Kidney (tissue), 13 donors: ENCODE measurements at regions not wholly inside any gene's neighbourhood (a gene's known extent, or its start where the extent isn't known, plus 50 kb on each side); places are given as distances from the start of the nearest gene placed in this dataset.
"Not testable (repeated sequence)": the region's sequence is repeated elsewhere in the genome, so short reads cannot be mapped to it uniquely, and the experiment has no call there.

Source experiments
- DNase-seq, 5 donors: peaks; one replicate each; pipeline ENCODE4 v3.0.0-alpha.2; 2013 to 2020
- FAIRE-seq: peaks from 2 replicates; lab custom pipeline; 2012; peaks lifted over from hg19 to GRCh38; lab: Jason Lieb, UNC
- H3K27ac ChIP-seq, 2 donors: one replicate each; pipeline ENCODE4 v1.7.0; 2013; ENCODE audit warnings: low read depth in 2 of 2, low read length in 2 of 2, inconsistent platforms in 1 of 2
- H3K27me3 ChIP-seq: one replicate; pipeline ENCODE4 v1.7.1; 2013; ENCODE audit warnings: low read length, inconsistent platforms; ENCODE audit not compliant: control insufficient read depth, insufficient read depth
- H3K36me3 ChIP-seq, 3 donors: one replicate each; pipeline versions ENCODE4 v1.7.0 to v1.7.1; 2013; ENCODE audit warnings: low read length in 3 of 3, control low read depth in 1 of 3, inconsistent platforms in 1 of 3; ENCODE audit not compliant: insufficient read depth in 3 of 3, control insufficient read depth in 2 of 3
- H3K4me1 ChIP-seq, 3 donors: one replicate each; pipeline versions ENCODE4 v1.7.0 to v1.7.1; 2013; ENCODE audit warnings: low read length in 3 of 3, inconsistent platforms in 1 of 3, low read depth in 1 of 3; ENCODE audit not compliant: control insufficient read depth in 2 of 3, insufficient read depth in 2 of 3
- H3K4me3 ChIP-seq, 3 donors: one replicate each; pipeline versions ENCODE4 v1.7.0 to v1.8.1; 2013; ENCODE audit warnings: low read length in 3 of 3, control low read depth in 1 of 3, inconsistent platforms in 1 of 3
- H3K9ac ChIP-seq, 3 donors: one replicate each; pipeline versions ENCODE4 v1.7.0 to v1.7.1; 2013; ENCODE audit warnings: low read length in 3 of 3, control low read depth in 1 of 3, inconsistent platforms in 1 of 3
- H3K9me3 ChIP-seq, 3 donors: one replicate each; pipeline versions ENCODE4 v1.7.0 to v1.7.1; 2013; ENCODE audit warnings: low read length in 3 of 3, control low read depth in 1 of 3, inconsistent platforms in 1 of 3; ENCODE audit not compliant: control insufficient read depth in 2 of 3, insufficient read depth in 1 of 3
- CTCF ChIP-seq: IDR thresholded peaks from 3 replicates; pipeline ENCODE4 v1.5.1; 2012; ENCODE audit warnings: mild to moderate bottlenecking, moderate library complexity, borderline replicate concordance; ENCODE audit not compliant: insufficient read depth; ENCODE audit errors: extremely low read depth
- intact Hi-C: fragments of 100-400 bp; cut with DNase I; formaldehyde crosslinking; loops from one replicate; pipeline ENCODE4 v1.11.1; 2022
- donor health status: control.
- donor health status: control.
- donor health status: control.
- donor health status: control.
- donor health status: control.
- donor health status: DM: yes; HTN: yes; CAD: no.
- donor health status: Normal renal cell carcinoma (clear cell type).

- Histone ChIP-seq H3K9me3 (no peaks in the 10 kb centered on the region), H3K27ac (no peak overlapping the region), H3K9ac (no peak overlapping the region), H3K4me1 (peaks cover 0 to 6% (median 0%) of the 10 kb centered on the region in 3 donors), H3K4me3 (no peak overlapping the region), H3K36me3 (no peaks in the 10 kb centered on the region), H3K27me3 (no peaks in the 10 kb centered on the region)
- intact Hi-C loops = no loop called here
- FAIRE-seq = no peak
- DNase-seq = peak in 3 of 5 donors; percentile 28 to 54 (median 53)
- no peak for TF ChIP-seq CTCF
Measured at GRCh38 chr13:106088085-106088484, 447.4 kb downstream of the EFNB2 start.

GRCh38 chr13:106087201-106087600, 448.3 kb downstream of the EFNB2 start:
- Histone ChIP-seq H3K9ac (no peak overlapping the region), H3K27ac (no peak overlapping the region), H3K36me3 (no peaks in the 10 kb centered on the region), H3K27me3 (no peaks in the 10 kb centered on the region), H3K9me3 (no peaks in the 10 kb centered on the region), H3K4me1 (peaks cover 0 to 6% (median 0%) of the 10 kb centered on the region in 3 donors), H3K4me3 (no peak overlapping the region)
- no peak for FAIRE-seq
- DNase-seq = no peak
- intact Hi-C loops = no loop called here
- TF ChIP-seq CTCF = no peak

GRCh38 chr13:106083620-106084350, 451.7 kb downstream of the EFNB2 start:
- Histone ChIP-seq H3K4me3 (no peak overlapping the region), H3K36me3 (no peaks in the 10 kb centered on the region), H3K9ac (no peak overlapping the region), H3K27ac (no peak overlapping the region), H3K4me1 (peaks cover 0 to 6% (median 0%) of the 10 kb centered on the region in 3 donors), H3K9me3 (no peaks in the 10 kb centered on the region), H3K27me3 (no peaks in the 10 kb centered on the region)
- FAIRE-seq (no peak), DNase-seq (peak in 1 of 5 donors; percentile 25)
- intact Hi-C loops = no loop called here
- no peak for TF ChIP-seq CTCF

GRCh38 chr13:106081221-106081620, 454.2 kb downstream of the EFNB2 start:
- H3K9ac ChIP-seq, H3K27ac ChIP-seq, intact Hi-C loops, H3K4me1 ChIP-seq, H3K4me3 ChIP-seq, H3K27me3 ChIP-seq, H3K36me3 ChIP-seq, H3K9me3 ChIP-seq, FAIRE-seq, DNase-seq: not testable (repeated sequence)
